ENCODE measurements at regions not wholly inside any gene's neighbourhood (a gene's known extent, or its start where the extent isn't known, plus 50 kb on each side); places are given as distances from the start of the nearest gene placed in this dataset.

GRCh38 chr4:34724491-34724890 is 1519.8 kb downstream of the ARAP2 start:
- no peak for DNase-seq

DNA sequence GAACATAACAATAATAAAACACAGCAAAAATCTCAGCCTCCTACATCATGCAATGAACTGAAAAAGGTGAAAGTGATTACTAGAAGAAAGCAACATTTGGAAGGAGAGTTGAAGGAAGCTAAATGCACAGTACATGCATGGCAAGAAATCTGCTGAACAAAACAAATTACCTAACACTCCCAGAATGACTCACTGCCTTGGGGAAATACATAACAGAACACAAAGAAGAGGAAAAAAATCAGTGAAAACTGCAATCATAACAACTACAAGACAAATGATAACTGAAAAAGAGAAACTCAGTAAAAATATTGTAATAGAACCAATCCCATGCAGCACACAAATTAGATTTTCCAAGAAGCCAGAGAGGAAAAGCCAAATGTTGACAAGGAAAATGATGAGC is 1513.2 kb downstream of the ARAP2 start:
- DNase-seq: no peak

DNA sequence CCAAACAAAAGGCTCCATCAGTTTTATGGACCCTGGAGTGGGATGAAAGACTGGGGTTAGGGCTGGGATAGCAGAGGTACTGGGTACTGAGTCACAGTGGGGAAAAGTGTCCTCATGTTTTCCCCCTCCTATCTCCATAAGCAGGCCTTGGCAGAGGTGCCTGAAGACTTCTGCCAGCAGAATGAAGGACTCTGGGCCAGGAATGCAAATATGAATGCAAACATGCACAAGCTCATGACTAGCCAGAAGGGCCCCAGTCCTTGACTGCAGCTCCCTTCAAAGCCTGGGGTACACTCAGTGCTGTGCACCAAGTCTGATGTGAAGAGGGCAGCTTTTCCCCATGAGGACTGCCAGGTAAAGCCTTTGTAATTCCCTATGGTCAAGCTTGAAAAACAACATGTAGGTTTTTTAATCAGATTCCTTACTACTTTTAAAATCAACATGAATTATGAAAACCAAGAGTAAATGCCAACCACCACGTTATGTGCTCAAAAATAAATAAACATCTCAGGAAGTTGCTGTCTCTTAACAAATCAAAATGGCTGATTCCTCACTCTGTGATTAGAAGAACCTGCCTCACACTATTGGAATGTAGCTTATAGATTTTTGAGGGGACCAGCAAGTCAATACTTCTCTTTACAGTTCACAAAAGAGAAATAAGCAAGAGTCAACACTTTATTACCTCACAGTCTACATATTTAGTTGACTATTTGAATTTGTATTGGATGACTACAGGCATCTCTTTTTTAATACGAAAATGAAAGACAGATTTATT is 1512.0 kb downstream of the ARAP2 start:
- no peak for DNase-seq

GRCh38 chr4:34733185-34733941 is 1511.0 kb downstream of the ARAP2 start:
- no peak for DNase-seq

DNA sequence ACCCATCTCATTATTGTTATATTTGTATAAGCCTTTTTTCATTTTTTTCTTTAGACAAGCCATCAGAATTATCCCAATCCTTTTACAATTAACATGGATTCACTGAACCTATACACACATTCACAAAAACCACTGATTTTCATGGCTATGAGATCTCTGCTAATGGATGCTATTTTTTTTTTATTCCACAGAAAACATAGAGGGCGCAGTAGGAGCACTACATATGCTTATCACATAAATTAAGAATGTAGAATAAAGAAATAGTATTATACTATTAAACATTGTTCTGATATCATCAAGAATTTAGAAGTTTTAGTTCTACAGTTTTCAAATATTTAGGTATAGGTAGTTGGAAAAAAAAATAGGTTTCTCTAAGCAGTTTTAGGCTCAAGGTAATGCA is 1477.4 kb downstream of the ARAP2 start:
- DNase-seq: no peak

GRCh38 chr4:34767407-34767806 is 1476.9 kb downstream of the ARAP2 start:
- no peak for DNase-seq

DNA sequence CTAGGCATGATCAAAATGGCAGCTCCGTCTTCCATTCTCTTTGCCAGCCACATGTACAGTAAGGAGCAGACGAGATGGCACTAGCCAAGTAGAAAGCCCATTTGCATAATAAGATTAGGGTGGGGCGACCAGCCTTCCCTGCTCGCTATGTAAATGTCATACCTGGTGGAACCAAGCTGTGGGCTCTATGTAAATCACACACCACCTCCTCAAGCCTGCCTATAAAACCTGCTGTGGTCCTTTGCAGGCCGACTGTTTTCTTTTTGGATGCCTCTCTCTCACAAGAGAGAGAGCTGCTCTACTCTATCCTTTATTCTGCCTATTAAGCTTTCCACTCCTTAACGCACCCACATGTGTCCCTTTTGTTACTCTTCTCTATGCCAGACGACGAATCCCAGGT is 1472.7 kb downstream of the ARAP2 start:
- no peak for DNase-seq

GRCh38 chr4:34790131-34790530 is 1454.2 kb downstream of the ARAP2 start:
- no peak for DNase-seq

DNA sequence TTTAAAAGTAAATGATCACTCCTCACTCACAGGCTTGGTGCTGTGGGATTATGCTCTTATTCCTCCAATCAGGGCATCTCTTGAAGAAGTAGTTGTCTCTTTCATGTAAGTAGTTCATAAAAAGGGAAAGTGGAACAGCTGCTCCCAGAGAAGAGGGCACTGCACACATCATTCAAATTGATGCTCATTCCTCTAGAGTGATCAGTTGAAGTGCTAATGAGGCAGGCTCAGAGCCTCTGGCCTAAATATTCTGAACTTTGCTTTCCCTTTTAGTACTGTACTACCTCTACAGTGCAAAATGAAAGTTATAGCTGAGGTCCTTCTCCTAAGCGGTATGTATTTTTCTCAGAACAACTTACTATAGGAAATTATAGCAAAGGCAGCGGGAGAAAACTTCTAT is 1453.1 kb downstream of the ARAP2 start:
- no peak for DNase-seq

DNA sequence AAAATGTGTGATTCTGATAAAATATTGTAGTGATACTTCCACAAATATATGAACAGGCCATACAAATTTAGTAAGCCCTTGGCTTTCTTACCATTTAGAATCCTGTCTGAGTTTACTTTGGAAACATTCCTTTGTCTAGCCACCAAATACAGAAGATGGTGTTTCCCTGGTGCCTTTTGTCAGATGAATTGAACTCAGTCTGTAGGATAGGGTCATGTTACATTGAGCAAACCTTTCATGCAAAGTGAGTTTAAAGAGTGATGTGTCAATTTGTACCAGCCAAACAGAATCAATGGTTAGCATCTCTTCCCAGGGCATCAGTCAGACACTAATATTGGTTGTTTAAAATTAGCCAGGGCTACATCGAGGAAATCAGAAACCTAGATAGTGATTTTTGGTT is 1443.4 kb downstream of the ARAP2 start:
- peak; percentile 0 for DNase-seq

- no peak for DNase-seq
Observed at GRCh38 chr4:34814266-34814665, 1430.0 kb downstream of the ARAP2 start.

- no peak for DNase-seq
Observed at GRCh38 chr4:34824515-34824914, 1419.8 kb downstream of the ARAP2 start.

GRCh38 chr4:34826660-34827059 is 1417.7 kb downstream of the ARAP2 start:
- no peak for DNase-seq

DNA sequence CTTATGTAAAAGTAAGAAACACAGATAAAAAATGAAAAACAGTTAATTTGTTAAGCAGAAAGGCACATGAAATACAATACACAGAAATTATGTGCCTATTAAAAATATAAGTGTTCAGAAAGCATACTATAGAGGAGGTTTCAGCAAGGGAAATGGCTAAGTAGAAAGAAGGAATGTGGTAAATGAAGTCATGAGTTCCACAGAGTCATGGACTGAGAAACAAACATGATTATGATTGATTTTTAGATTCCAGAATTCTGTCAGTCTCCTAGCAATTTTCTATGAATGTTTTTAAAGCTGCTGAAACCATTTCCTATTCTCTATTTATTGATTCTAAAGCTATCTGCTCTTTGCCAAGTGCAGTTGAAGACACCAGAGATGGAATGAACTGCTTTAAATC is 1398.4 kb downstream of the ARAP2 start:
- DNase-seq: no peak

DNA sequence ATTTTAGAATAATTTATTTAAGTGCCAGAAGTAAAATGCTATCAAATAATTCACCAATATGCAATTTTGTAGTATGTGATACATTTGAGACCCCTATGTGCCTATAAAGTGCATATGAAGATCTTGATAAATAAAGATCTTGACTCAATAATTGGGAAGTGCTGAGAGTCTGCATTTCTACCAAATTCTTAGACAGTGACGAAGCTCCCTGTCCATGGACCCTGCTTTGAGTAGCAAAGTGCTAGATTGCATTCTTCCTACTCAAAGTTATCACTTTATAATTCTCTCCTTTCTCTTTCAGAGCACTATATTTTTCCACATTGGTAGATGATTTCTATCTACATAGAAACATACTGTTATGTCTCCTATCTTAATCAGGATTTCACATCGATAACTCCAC is 1393.9 kb downstream of the ARAP2 start:
- DNase-seq: no peak

GRCh38 chr4:34850968-34851367 is 1393.3 kb downstream of the ARAP2 start:
- DNase-seq: no peak

GRCh38 chr4:34851411-34851810 is 1392.9 kb downstream of the ARAP2 start:
- DNase-seq: no peak

GRCh38 chr4:34854451-34854850 is 1389.9 kb downstream of the ARAP2 start:
- no peak for DNase-seq

- no peak for DNase-seq
Observed at GRCh38 chr4:34861666-34862065, 1382.6 kb downstream of the ARAP2 start.

GRCh38 chr4:34878961-34879360 is 1365.4 kb downstream of the ARAP2 start:
- no peak for DNase-seq

DNA sequence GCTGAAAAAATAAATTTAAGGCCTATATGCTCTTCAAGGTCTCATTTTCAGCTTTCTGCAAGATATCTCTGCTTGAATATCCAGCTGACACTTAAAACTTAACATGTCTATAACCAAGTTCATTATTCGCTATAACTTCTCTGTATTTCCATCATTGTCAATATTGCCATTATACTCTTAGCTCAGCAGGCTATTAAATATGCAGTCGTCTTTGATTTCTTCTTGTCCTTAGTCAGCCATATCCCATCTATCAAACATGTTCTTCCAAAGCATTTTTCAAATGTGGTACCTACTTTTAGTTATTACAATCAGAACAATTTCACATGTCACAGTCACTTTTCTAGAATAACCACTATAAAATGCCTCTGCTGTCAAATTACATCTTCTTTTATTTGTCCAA is 1364.1 kb downstream of the ARAP2 start:
- no peak for DNase-seq

- DNase-seq: no peak
Observed at GRCh38 chr4:34891892-34892291, 1352.4 kb downstream of the ARAP2 start.

- DNase-seq: no peak
Observed at GRCh38 chr4:34893382-34893781, 1350.9 kb downstream of the ARAP2 start.

GRCh38 chr4:34920032-34920431 is 1324.3 kb downstream of the ARAP2 start:
- DNase-seq: no peak

GRCh38 chr4:34921391-34921790 is 1322.9 kb downstream of the ARAP2 start:
- DNase-seq: no peak
